Calu3 (cell line): ENCODE measurements at regions not wholly inside any gene's neighbourhood (a gene's known extent, or its start where the extent isn't known, plus 50 kb on each side); places are given as distances from the start of the nearest gene placed in this dataset.

Source experiments
- BruUV-seq: library from RNA; stranded (reverse); fragments of 400-500 nt; replicated peaks from 2 replicates; lab custom pipeline; 2021; lab: Mats Ljungman, UMichigan
- CTCF ChIA-PET: fragments of 300-600 bp; sonication (Branson Sonifier 250); formaldehyde crosslinking; loops from one replicate; lab custom pipeline; 2022; ENCODE audit warnings: antibody characterized with exemption; lab: Charles Lee
- DNase-seq: peaks from one replicate; pipeline ENCODE4 v3.0.0; 2022
- H3K27ac Mint-ChIP-seq: one replicate; pipeline ENCODE4 v1.8.0; 2022; ENCODE audit warnings: mixed read lengths; ENCODE audit not compliant: unreplicated experiment
- H3K27me3 Mint-ChIP-seq: one replicate; pipeline ENCODE4 v1.8.0; 2022; ENCODE audit warnings: mixed read lengths; ENCODE audit not compliant: unreplicated experiment
- H3K36me3 Mint-ChIP-seq: one replicate; pipeline ENCODE4 v1.8.0; 2022; ENCODE audit warnings: mild to moderate bottlenecking, moderate library complexity, mixed read lengths; ENCODE audit not compliant: insufficient read depth, unreplicated experiment
- H3K4me1 Mint-ChIP-seq: one replicate; pipeline ENCODE4 v1.8.0; 2022; ENCODE audit warnings: mild to moderate bottlenecking, low read depth, mixed read lengths; ENCODE audit not compliant: unreplicated experiment
- H3K4me3 Mint-ChIP-seq: one replicate; pipeline ENCODE4 v1.8.0; 2022; ENCODE audit warnings: mild to moderate bottlenecking, low read depth, moderate library complexity, mixed read lengths; ENCODE audit not compliant: unreplicated experiment
- H3K9me3 Mint-ChIP-seq: one replicate; pipeline ENCODE4 v1.8.0; 2022; ENCODE audit warnings: low read depth, mixed read lengths; ENCODE audit not compliant: unreplicated experiment
- CTCF ChIP-seq: fragments of 200-600 bp; IDR thresholded peaks from one replicate; pipeline ENCODE4 v1.8.0; 2022; ENCODE audit warnings: antibody characterized with exemption; ENCODE audit not compliant: unreplicated experiment
- intact Hi-C: fragments of 100-400 bp; cut with micrococcal nuclease; formaldehyde crosslinking; loops from one replicate; pipeline ENCODE4 v1.10.0; 2022; ENCODE audit not compliant: unreplicated experiment

GRCh38 chr14:83583201-83583600 lies 1946.7 kb upstream of the FLRT2 start:
- BruUV-seq = no TSS peak
- peaks cover 4% of the 10 kb centered on the region for H3K9me3 Mint-ChIP-seq
- no peak overlapping the region for H3K27ac Mint-ChIP-seq
- no peak overlapping the region for H3K4me3 Mint-ChIP-seq
- no peak for DNase-seq
- no peaks in the 10 kb centered on the region for H3K4me1 Mint-ChIP-seq
- TF ChIP-seq CTCF = no peak
- CTCF ChIA-PET = no interaction called here
- H3K27me3 Mint-ChIP-seq = no peaks in the 10 kb centered on the region
- no peaks in the 10 kb centered on the region for H3K36me3 Mint-ChIP-seq
- intact Hi-C loops = no loop called here

- no peaks in the 10 kb centered on the region for H3K4me1 Mint-ChIP-seq
- H3K4me3 Mint-ChIP-seq = no peak overlapping the region
- BruUV-seq = no TSS peak
- peaks cover 3% of the 10 kb centered on the region for H3K9me3 Mint-ChIP-seq
- no peak overlapping the region for H3K27ac Mint-ChIP-seq
- no peaks in the 10 kb centered on the region for H3K27me3 Mint-ChIP-seq
- no peak for TF ChIP-seq CTCF
- CTCF ChIA-PET = no interaction called here
- DNase-seq = no peak
- intact Hi-C loops = no loop called here
- no peaks in the 10 kb centered on the region for H3K36me3 Mint-ChIP-seq
Observed at GRCh38 chr14:83594874-83595273, 1935.1 kb upstream of the FLRT2 start.

- Mint-ChIP-seq H3K9me3 (peaks cover 22% of the 10 kb centered on the region), H3K27me3 (no peaks in the 10 kb centered on the region), H3K27ac (no peak overlapping the region), H3K4me3 (no peak overlapping the region), H3K4me1 (no peaks in the 10 kb centered on the region), H3K36me3 (no peaks in the 10 kb centered on the region)
- no peak for DNase-seq
- intact Hi-C loops = no loop called here
- TF ChIP-seq CTCF = no peak
- BruUV-seq = no TSS peak
- CTCF ChIA-PET = no interaction called here
Observed at GRCh38 chr14:83607682-83608081, 1922.3 kb upstream of the FLRT2 start.

GRCh38 chr14:83611491-83611890 lies 1918.5 kb upstream of the FLRT2 start:
- Mint-ChIP-seq H3K4me1 (no peaks in the 10 kb centered on the region), H3K27me3 (no peaks in the 10 kb centered on the region), H3K27ac (no peak overlapping the region), H3K36me3 (no peaks in the 10 kb centered on the region), H3K4me3 (no peak overlapping the region), H3K9me3 (peaks cover 9% of the 10 kb centered on the region)
- BruUV-seq = no TSS peak
- TF ChIP-seq CTCF = no peak
- intact Hi-C loops = no loop called here
- no peak for DNase-seq
- CTCF ChIA-PET = no interaction called here
